ACC112 (cell line): ENCODE measurements at regions not wholly inside any gene's neighbourhood (a gene's known extent, or its start where the extent isn't known, plus 50 kb on each side); places are given as distances from the start of the nearest gene placed in this dataset.
"Not testable (repeated sequence)": the region's sequence is repeated elsewhere in the genome, so short reads cannot be mapped to it uniquely, and the experiment has no call there.

Source experiments
- H2AFZ ChIP-seq: fragments of 200-600 bp; sonication (generic); one replicate; pipeline ENCODE4 v1.6.0; 2017; ENCODE audit warnings: antibody characterized with exemption, low read length; ENCODE audit not compliant: unreplicated experiment
- H3K27ac ChIP-seq: fragments of 200-600 bp; sonication (generic); 2 replicates; pipeline ENCODE4 v1.5.1; 2014; ENCODE audit warnings: low read depth, mild to moderate bottlenecking, antibody characterized with exemption, low read length, moderate library complexity
- H3K27me3 ChIP-seq: fragments of 200-600 bp; sonication (generic); 2 replicates; pipeline ENCODE4 v1.6.1; 2014; ENCODE audit warnings: mild to moderate bottlenecking, antibody characterized with exemption, low read length, moderate library complexity, mixed read lengths; ENCODE audit not compliant: insufficient read depth
- H3K36me3 ChIP-seq: fragments of 200-600 bp; sonication (generic); 2 replicates; pipeline ENCODE4 v1.6.1; 2016; ENCODE audit warnings: mild to moderate bottlenecking, antibody characterized with exemption, low read length, moderate library complexity, mixed read lengths; ENCODE audit not compliant: insufficient read depth
- H3K4me1 ChIP-seq: fragments of 200-600 bp; sonication (generic); one replicate; pipeline ENCODE4 v1.6.1; 2016; ENCODE audit warnings: low read length, mixed read lengths; ENCODE audit not compliant: insufficient read depth, unreplicated experiment, control insufficient read depth
- H3K4me3 ChIP-seq: fragments of 200-600 bp; sonication (generic); 2 replicates; pipeline ENCODE4 v1.5.1; 2014; ENCODE audit warnings: mild to moderate bottlenecking, low read depth, low read length
- H3K79me2 ChIP-seq: fragments of 200-600 bp; sonication (generic); one replicate; pipeline ENCODE4 v1.6.0; 2016; ENCODE audit warnings: low read length; ENCODE audit not compliant: control insufficient read depth, unreplicated experiment, insufficient read depth

GRCh38 chr14:106578481-106578880, 1052.1 kb downstream of the TMEM121 start:
- H3K79me2 ChIP-seq = no peaks in the 10 kb centered on the region
- H3K4me3 ChIP-seq = no peak overlapping the region
- no peak overlapping the region for H3K27ac ChIP-seq
- no peak overlapping the region for H2AFZ ChIP-seq
- no peaks in the 10 kb centered on the region for H3K27me3 ChIP-seq
- no peaks in the 10 kb centered on the region for H3K4me1 ChIP-seq
- H3K36me3 ChIP-seq = no peaks in the 10 kb centered on the region

GRCh38 chr14:106579084-106579483, 1052.7 kb downstream of the TMEM121 start:
- H3K27ac ChIP-seq = no peak overlapping the region
- H3K79me2 ChIP-seq = no peaks in the 10 kb centered on the region
- H3K4me1 ChIP-seq = no peaks in the 10 kb centered on the region
- no peaks in the 10 kb centered on the region for H3K27me3 ChIP-seq
- H2AFZ ChIP-seq = no peak overlapping the region
- H3K36me3 ChIP-seq = no peaks in the 10 kb centered on the region
- no peak overlapping the region for H3K4me3 ChIP-seq

- H3K36me3 ChIP-seq = no peaks in the 10 kb centered on the region
- no peak overlapping the region for H2AFZ ChIP-seq
- no peaks in the 10 kb centered on the region for H3K4me1 ChIP-seq
- no peak overlapping the region for H3K4me3 ChIP-seq
- no peaks in the 10 kb centered on the region for H3K27me3 ChIP-seq
- H3K79me2 ChIP-seq = no peaks in the 10 kb centered on the region
- H3K27ac ChIP-seq = no peak overlapping the region
These were observed 1059.3 kb downstream of the TMEM121 start for GRCh38 chr14:106585692-106586091.

- no peaks in the 10 kb centered on the region for H3K79me2 ChIP-seq
- no peaks in the 10 kb centered on the region for H3K27me3 ChIP-seq
- no peak overlapping the region for H2AFZ ChIP-seq
- no peak overlapping the region for H3K27ac ChIP-seq
- no peaks in the 10 kb centered on the region for H3K4me1 ChIP-seq
- no peak overlapping the region for H3K4me3 ChIP-seq
- H3K36me3 ChIP-seq = no peaks in the 10 kb centered on the region
These were observed 1059.8 kb downstream of the TMEM121 start for GRCh38 chr14:106586098-106586704.

- H3K27me3 ChIP-seq, H3K79me2 ChIP-seq, H3K36me3 ChIP-seq, H2AFZ ChIP-seq, H3K4me3 ChIP-seq, H3K4me1 ChIP-seq, H3K27ac ChIP-seq: not testable (repeated sequence)
These were observed 1065.2 kb downstream of the TMEM121 start for GRCh38 chr14:106591539-106591938.

- not testable (repeated sequence) for H2AFZ ChIP-seq, H3K27me3 ChIP-seq, H3K27ac ChIP-seq, H3K4me3 ChIP-seq, H3K36me3 ChIP-seq, H3K79me2 ChIP-seq, H3K4me1 ChIP-seq
These were observed 1065.9 kb downstream of the TMEM121 start for GRCh38 chr14:106592115-106592852.

- Histone ChIP-seq H3K4me3 (no peak overlapping the region), H3K36me3 (no peaks in the 10 kb centered on the region), H3K27ac (no peak overlapping the region), H2AFZ (no peak overlapping the region), H3K27me3 (no peaks in the 10 kb centered on the region), H3K79me2 (no peaks in the 10 kb centered on the region), H3K4me1 (no peaks in the 10 kb centered on the region)
These were observed 1072.8 kb downstream of the TMEM121 start for GRCh38 chr14:106599209-106599608.

- no peaks in the 10 kb centered on the region for H3K27me3 ChIP-seq
- H3K4me1 ChIP-seq = no peaks in the 10 kb centered on the region
- no peak overlapping the region for H2AFZ ChIP-seq
- no peaks in the 10 kb centered on the region for H3K36me3 ChIP-seq
- H3K27ac ChIP-seq = no peak overlapping the region
- H3K4me3 ChIP-seq = no peak overlapping the region
- H3K79me2 ChIP-seq = no peaks in the 10 kb centered on the region
These were observed 1079.4 kb downstream of the TMEM121 start for GRCh38 chr14:106605548-106606448.

- Histone ChIP-seq H3K36me3 (no peaks in the 10 kb centered on the region), H3K79me2 (no peaks in the 10 kb centered on the region), H3K4me1 (no peaks in the 10 kb centered on the region), H2AFZ (no peak overlapping the region), H3K4me3 (no peak overlapping the region), H3K27ac (no peak overlapping the region), H3K27me3 (no peaks in the 10 kb centered on the region)
These were observed 1080.6 kb downstream of the TMEM121 start for GRCh38 chr14:106606936-106607335.

- Histone ChIP-seq H3K4me3 (no peak overlapping the region), H2AFZ (no peak overlapping the region), H3K27me3 (no peaks in the 10 kb centered on the region), H3K36me3 (no peaks in the 10 kb centered on the region), H3K4me1 (no peaks in the 10 kb centered on the region), H3K79me2 (no peaks in the 10 kb centered on the region), H3K27ac (no peak overlapping the region)
These were observed 1084.3 kb downstream of the TMEM121 start for GRCh38 chr14:106610691-106611090.
